Coronary artery (tissue), 2 donors: ENCODE measurements at regions not wholly inside any gene's neighbourhood (a gene's known extent, or its start where the extent isn't known, plus 50 kb on each side); places are given as distances from the start of the nearest gene placed in this dataset.

Source experiments
- DNase-seq: peaks from one replicate; pipeline ENCODE4 v3.0.0-alpha.2; 2017; ENCODE audit warnings: low spot score
- H3K27ac ChIP-seq, 2 donors: fragments of 200-600 bp; sonication (generic); one replicate each; pipeline ENCODE4 v1.5.1; 2016 to 2019
- H3K4me3 ChIP-seq: fragments of 200-600 bp; sonication (generic); 2 replicates; pipeline ENCODE4 v1.5.1; 2016; ENCODE audit warnings: mild to moderate bottlenecking, moderate library complexity
- TF ChIP-seq, protein P1 (sequence below): fragments of 200-600 bp; sonication (generic); IDR thresholded peaks from one replicate; pipeline ENCODE4 v1.5.1; 2019; ENCODE audit warnings: antibody characterized with exemption

DNA sequence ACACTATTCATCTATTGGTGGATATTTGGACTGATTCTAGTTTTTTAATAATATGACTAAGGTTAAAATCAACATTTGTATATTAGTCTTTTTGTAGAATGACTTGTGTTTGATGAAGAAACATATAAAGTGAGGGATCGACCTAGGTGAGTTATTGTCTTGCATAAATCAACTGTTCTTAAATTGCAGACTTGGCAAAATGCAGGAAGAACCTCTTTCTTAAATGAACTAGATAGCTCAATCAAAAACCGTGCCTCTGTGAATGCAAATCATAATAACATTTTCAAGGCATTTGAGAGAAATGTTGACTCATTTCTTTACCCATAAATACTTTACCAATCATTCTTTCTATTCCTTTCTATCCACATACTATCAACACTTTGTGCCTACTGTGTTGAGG is 101.5 kb upstream of the ANK3 start:
- Histone ChIP-seq H3K27ac (no peak overlapping the region), H3K4me3 (no peak overlapping the region)
- no peak for DNase-seq
- TF ChIP-seq, protein P1, sequence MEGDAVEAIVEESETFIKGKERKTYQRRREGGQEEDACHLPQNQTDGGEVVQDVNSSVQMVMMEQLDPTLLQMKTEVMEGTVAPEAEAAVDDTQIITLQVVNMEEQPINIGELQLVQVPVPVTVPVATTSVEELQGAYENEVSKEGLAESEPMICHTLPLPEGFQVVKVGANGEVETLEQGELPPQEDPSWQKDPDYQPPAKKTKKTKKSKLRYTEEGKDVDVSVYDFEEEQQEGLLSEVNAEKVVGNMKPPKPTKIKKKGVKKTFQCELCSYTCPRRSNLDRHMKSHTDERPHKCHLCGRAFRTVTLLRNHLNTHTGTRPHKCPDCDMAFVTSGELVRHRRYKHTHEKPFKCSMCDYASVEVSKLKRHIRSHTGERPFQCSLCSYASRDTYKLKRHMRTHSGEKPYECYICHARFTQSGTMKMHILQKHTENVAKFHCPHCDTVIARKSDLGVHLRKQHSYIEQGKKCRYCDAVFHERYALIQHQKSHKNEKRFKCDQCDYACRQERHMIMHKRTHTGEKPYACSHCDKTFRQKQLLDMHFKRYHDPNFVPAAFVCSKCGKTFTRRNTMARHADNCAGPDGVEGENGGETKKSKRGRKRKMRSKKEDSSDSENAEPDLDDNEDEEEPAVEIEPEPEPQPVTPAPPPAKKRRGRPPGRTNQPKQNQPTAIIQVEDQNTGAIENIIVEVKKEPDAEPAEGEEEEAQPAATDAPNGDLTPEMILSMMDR = no peak

DNA sequence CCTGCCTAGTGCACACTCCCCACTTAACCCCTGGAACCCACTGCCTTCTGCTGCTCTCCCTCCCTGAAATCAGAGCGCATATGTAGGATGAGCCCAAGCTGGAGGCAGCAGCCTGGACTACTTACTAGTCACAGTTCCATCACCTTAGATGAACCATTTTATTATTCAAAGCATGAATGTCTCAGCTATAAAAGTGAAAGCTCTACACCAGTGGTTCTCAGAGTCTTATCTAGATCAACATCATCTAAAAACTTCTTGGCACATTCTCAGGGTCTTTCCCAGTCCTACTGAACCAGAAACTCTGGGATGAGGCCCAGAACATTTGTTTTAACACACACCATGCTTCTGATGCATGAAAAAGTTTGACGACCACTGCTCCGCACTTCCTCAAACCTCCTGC is 100.3 kb upstream of the ANK3 start:
- no peak for DNase-seq
- Histone ChIP-seq H3K27ac (no peak overlapping the region), H3K4me3 (no peak overlapping the region)
- TF ChIP-seq, protein P1 = no peak

DNA sequence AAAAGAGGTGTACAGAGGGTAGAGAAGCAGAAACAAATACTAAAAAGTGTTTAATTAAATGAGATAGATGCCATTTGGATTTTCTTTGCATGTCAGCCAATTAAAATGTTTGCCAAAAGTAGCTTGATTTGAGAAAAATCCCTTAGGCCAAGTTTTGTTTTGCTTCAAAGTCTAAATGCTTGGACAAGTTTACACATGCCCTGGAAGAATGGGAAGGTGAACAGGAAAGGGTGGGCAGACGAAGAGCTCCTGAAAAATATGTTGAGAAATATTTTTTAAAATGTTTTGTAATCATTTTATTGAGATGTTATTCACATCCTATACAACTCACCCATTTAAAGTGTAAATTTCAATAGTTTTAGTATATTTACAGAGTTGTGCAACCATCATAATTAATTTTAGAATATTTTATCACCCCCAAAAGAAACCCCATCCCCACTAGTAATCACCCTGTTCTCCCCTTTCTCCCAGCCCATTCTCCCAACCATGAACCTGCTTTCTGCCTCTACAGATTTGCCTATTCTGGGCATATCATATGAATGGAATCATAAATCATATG is 98.5 kb upstream of the ANK3 start:
- Histone ChIP-seq H3K27ac (no peak overlapping the region), H3K4me3 (no peak overlapping the region)
- no peak for DNase-seq
- TF ChIP-seq, protein P1 = no peak

DNA sequence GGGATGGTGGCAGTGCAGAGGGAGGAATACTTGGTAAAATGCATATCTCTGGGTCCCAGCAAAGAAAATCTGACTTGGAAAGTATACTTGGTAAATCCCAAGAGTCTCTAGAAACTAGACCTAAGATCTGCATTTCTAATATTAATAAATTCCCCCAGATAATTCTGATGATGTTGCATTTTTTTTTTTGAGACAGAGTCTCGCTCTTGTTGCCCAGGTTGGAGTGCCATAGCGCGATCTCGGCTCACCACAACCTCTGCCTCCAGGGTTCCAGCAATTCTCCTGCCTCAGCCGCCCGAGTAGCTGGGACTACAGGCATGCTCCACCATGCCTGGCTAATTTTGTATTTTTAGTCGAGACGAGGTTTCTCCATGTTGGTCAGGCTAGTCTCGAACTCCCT is 97.9 kb upstream of the ANK3 start:
- H3K4me3 ChIP-seq = no peak overlapping the region
- DNase-seq = no peak
- TF ChIP-seq, protein P1 = no peak
- no peak overlapping the region for H3K27ac ChIP-seq

DNA sequence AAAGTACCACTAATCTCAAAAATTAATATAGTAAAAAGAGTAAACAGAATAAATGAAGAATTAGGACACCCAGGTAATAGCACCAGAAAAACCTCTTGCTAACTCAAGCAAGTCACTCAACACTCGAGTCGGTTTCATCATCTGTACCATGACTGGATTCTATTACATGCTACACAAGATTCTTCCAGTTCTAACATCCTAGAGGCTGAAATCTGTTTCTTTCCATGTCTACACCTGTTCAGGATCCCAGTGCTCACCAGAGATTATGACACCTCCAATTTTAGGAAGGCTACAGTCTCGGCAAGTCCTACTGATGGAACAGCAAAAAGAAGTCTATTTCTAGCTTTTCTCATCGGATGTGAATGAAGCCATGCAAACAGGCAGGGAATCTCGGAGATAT is 95.3 kb upstream of the ANK3 start:
- DNase-seq = no peak
- H3K27ac ChIP-seq = no peak overlapping the region

GRCh38 chr10:60480865-60481563 is 91.3 kb upstream of the ANK3 start:
- TF ChIP-seq, protein P1 = no peak
- no peak overlapping the region for H3K27ac ChIP-seq
- H3K4me3 ChIP-seq = peak overlapping the region; percentile 11
- DNase-seq = no peak

More for the DNA sequence above, 95.3 kb upstream of the ANK3 start:
- TF ChIP-seq, protein P1 = no peak
- no peak overlapping the region for H3K4me3 ChIP-seq
